Germinal center (tissue), 1 donor: ENCODE measurements at regions not wholly inside any gene's neighbourhood (a gene's known extent, or its start where the extent isn't known, plus 50 kb on each side); places are given as distances from the start of the nearest gene placed in this dataset.
A peak's percentile ranks its signal among the peaks of the same experiment; 100 is the strongest.

Experiments used
- DNase-seq: peaks from one replicate; pipeline ENCODE4 v3.0.0; 2012; ENCODE audit warnings: mixed read lengths, low spot score

DNA sequence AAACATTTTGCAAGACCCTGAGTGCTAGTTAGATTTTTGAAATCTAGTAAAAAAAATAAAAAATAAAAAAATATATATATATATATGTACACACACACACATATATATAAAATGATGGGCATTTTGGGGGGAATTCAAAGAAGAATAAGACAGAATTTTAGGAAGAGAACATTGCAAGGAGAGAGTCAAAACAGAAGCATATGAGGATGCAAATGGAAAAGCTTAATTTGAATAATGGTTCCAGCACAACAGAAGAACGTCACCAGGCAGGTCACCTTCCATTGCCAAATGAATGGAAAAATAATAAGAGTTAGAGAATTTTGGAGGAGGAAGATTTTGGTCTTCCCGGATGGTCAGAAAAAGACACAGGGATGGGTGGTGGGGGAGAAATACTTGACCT is 1097.2 kb downstream of the BCL11A start:
- DNase-seq: no peak

GRCh38 chr2:59449274-59449673 is 1104.2 kb downstream of the BCL11A start:
- peak; percentile 5 for DNase-seq

DNA sequence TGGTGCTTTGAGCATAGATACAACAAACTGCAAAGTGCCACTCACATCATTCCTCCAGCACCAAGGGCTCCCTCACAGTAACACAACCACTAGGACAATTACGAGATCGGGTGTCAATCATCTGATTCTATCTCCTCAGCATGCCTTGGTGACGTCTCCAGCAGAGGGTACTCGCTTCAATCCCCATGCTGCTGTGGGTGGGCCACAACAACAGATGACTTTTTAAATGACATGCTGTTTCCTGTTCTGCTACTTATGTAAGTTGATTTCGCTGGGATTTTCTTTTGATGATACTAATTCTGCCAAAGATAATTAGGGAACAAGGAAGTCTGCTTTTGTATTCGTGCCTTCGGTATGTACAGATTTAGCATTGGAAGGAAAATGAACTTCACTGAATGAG is 1113.0 kb downstream of the BCL11A start:
- no peak for DNase-seq

- no peak for DNase-seq
Observed at GRCh38 chr2:59435635-59436034, 1117.8 kb downstream of the BCL11A start.

DNA sequence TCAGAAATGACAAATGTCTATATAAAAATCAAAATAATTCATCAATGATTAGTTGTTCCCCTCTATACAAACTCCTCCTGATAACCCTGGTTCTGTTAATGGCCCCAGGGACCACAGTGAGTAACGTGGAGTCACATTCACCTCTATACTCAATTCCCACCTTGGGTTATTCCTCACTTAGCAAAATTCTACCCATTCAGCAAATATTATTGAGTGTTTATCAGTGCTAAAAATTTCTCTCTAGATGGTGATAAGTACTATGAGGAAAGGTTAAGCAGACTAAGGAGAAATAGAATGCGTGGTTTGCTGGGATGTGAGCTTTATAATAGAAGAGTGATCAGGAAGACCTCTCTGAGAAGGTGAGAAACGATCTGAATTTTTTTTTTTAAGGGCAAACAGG is 1124.5 kb downstream of the BCL11A start:
- DNase-seq: no peak

- DNase-seq: no peak
Observed at GRCh38 chr2:59427980-59428379, 1125.5 kb downstream of the BCL11A start.

DNA sequence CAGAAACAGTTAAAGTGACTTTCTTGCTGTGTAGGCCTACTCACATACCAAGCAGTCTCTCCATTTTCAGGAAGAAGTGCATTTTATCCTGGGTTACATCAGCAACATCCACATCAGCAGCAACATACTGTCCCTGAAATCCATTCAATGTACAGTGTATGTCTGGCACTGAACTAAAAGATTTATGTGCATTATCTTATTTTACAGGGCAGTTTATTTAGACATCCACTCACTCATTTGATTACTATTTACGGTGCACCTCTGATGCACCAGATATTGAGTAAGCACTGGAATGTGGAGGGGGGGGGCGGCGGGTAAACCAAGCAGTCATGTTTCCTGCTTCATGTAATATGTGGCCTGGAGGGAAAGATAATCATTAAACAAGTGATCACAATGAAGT is 1128.2 kb downstream of the BCL11A start:
- no peak for DNase-seq

DNA sequence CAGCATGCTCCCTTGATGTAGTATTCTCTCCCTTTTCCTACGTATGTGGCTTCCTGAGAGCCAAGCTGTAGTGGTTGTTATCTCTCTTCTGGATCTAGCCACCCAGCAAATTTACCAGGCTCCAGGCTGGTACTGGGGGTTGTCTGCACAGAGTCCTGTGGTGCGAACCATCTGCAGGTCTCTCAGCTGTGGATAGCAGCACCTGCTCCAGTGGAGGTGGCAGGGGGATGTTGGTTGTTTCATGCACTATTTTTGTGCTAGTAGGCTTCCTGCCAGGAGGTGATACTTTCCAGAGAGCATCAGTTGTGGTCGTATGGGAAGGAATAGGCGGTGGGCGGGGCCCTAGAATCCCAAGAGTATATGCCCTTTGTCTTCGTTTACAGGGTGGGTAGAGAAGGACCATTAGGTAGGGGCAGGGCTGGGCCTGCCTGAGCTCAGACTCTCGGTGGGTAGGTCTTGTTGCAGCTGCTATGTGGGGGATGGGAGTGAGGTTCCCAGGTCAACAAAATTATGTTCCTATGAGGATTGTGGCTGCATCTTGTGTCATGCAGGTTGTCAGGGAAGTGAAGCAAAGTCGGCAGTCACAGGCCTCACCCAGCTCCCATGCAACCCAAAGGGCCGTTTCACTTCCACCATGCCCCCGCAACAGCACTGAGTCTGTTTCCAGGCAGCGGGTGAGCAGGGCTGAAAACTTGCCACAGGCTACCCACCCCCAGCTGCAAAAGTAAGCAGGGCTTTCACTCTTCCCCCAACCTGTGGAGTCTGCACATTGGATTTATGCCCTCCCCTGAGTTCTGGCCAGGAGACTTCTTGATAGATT is 1139.5 kb downstream of the BCL11A start:
- DNase-seq: no peak

GRCh38 chr2:59399126-59399525 is 1154.3 kb downstream of the BCL11A start:
- no peak for DNase-seq

DNA sequence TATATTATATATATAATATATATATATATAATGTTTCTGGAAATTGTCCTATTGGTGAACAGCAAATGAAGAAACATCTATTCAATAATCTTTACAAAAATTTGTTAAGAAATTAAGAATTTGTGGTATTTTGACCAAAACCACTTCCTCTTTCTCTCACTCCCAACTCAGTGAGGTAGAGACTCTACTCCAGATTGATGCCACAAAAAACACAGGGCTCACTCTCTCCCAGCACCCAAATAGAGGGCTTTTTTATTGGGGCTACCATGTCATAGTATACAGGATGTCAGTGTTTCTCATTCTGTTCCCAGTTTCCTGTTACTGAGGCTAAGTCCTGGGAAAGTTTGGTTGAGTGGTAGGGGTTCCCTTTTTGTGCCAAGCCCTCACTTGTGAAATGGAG is 1155.4 kb downstream of the BCL11A start:
- DNase-seq: no peak

DNA sequence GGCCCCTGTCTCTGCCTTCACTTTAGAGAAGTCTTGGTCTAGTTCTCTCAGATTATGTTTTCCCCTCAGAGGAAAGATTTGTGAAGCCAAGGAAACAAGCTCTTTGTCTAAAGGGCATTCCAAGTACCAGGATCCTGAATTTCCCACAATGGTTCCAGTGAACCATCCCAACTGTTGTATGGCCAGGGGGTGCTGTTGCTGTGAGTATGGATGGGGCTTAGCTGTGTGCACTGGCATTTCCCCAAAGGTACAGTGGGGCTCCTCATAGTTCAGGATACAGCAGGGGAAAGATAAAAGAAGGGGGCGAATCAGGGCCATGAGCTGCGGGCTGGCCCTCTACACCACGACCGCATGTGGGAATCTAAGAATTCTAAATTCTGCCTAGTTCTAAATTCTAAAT is 1154.0 kb upstream of the FANCL start:
- DNase-seq: no peak

GRCh38 chr2:59391896-59392295 is 1150.8 kb upstream of the FANCL start:
- no peak for DNase-seq

- DNase-seq: no peak
Observed at GRCh38 chr2:59390581-59390980, 1149.5 kb upstream of the FANCL start.

DNA sequence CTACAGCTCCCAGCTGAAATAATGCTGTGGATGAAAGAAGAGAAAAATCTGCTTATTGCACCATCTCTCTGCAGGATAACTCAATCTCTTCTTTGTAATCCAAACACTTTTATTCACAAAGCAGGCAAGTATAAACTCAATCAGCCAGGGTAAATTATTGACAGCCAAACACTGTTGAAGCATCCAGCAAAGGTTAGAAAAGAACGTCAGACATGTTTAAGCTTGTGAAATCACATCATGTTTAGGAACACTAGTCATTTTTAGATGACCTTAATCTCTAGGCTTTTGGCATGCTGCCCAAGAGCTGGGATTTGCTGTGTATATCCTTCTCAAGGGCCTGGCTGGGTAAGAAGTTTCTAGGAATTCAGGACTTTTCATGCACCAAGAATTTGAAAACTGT is 1148.1 kb upstream of the FANCL start:
- DNase-seq: no peak

GRCh38 chr2:59385971-59386370 is 1144.8 kb upstream of the FANCL start:
- DNase-seq: no peak

- DNase-seq: no peak
Observed at GRCh38 chr2:59383473-59383872, 1142.3 kb upstream of the FANCL start.

DNA sequence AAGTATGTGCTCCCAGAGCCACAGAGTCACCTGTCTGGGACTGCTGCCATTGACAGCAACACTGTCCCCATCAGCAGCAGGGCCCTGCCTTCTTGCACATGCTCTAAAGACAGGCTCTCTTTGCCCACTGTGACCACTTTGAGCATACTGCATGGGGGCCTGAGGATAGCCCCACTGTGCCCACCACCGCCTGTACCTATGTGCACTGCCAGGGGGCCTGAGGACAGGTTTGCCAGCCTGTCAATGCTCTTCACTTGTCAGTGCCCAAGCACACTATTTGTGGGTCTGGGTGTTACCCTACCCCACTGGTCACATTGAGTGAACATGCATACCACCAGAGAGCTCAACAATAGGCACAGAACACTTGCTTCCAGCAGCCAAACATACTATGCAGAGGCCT is 1137.0 kb upstream of the FANCL start:
- no peak for DNase-seq

- DNase-seq: no peak
Observed at GRCh38 chr2:59366288-59366687, 1125.2 kb upstream of the FANCL start.

DNA sequence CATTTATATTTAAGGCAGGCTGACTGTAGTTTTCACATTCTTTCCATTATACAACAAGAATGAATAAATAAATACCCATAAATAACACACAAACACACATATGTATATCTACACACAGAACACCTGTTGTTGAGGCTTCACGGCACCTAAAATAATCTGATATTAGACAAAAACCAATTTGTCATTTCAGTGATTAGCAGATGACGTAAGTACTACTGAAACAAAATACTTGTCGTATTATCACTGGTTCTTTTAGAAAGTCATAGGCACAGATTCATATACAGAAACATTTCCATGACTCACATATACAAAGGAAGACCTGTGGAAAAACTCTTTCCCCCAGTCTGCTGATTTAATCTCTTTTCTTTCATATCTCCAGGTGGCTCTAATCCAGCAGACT is 1113.4 kb upstream of the FANCL start:
- no peak for DNase-seq

GRCh38 chr2:59353306-59353921 is 1112.3 kb upstream of the FANCL start:
- no peak for DNase-seq

- no peak for DNase-seq
Observed at GRCh38 chr2:59342166-59342565, 1101.0 kb upstream of the FANCL start.

DNA sequence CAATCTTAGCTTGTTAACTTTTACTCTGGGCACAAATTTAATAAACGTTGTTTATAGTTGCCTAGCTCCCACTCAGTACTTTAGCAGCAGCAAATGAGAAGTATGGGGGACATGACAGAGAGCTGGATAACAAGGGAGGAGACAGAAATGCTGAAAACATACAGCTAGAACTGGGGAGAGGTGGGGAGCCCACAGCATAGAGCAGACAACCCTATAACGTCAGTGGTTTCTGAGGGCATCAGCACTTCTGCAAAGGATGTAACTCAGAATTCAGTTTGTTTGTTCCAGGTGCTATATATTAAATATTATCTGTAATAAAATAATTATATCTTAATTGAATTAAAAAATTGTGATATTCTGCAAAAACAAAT is 1098.7 kb upstream of the FANCL start:
- no peak for DNase-seq

DNA sequence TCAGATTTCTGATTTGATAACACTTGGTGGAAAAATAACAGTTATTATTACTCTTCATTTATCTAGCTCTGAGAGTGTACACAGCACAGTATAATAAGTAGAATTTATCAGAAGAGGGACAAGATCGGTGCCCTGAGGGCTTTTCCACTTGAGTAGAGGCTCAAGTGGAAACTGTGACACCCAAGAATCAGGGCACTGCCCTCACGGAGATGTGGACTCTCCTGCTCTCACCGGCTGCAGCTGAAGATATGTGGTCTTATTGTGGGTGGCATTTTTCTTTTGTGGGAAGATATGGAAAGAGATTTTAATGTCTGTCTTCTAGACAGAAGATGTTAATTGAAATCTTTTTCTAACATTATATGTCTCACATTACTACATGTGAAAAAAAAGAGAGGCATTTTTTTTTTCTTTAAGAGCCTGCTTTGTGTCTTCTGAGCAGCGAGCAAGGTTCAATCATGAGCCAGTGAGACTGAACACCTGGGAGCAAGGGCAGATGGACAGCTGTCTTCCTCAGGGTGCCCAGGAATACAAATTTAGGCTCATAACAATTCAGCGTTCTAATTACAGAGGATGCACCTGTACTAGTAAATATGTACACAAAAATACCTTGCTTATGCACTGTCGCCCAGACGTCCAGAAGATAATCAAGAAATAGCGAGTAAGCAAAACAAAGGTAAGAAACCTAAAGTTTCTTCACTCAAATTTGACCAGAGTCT is 1098.2 kb upstream of the FANCL start:
- DNase-seq: no peak
